ENCODE measurements at regions not wholly inside any gene's neighbourhood (a gene's known extent, or its start where the extent isn't known, plus 50 kb on each side); places are given as distances from the start of the nearest gene placed in this dataset.

DNA sequence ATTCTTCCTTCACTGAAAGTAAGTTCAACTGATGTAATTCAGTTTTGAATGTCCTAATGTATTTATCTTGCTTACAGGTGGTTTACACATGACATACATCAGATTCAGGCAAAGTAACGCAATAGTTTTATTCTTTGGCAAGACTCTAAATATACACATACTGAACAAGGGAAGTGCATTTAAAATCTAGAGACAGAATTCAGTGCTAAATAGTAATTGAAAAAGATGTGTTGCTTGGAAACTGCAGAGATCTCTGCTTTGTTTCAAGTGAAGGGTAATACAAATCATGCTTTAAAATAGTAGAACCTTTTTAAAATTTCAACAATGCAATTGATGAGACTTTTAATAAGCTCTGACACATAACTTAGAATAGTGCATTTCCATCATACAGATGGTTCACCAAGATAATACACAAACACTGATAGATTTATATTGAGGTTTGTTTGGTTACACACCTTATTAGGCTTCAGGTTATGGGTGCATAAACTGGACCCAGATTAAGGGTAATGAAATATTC is 581.0 kb upstream of the MIR17HG start:
- no peak for DNase-seq

GRCh38 chr13:90768116-90768515 is 579.4 kb upstream of the MIR17HG start:
- no peak for DNase-seq

- no peak for DNase-seq
Observed at GRCh38 chr13:90769387-90769786, 578.1 kb upstream of the MIR17HG start.

GRCh38 chr13:90770334-90770733 is 577.2 kb upstream of the MIR17HG start:
- DNase-seq, result no peak

DNA sequence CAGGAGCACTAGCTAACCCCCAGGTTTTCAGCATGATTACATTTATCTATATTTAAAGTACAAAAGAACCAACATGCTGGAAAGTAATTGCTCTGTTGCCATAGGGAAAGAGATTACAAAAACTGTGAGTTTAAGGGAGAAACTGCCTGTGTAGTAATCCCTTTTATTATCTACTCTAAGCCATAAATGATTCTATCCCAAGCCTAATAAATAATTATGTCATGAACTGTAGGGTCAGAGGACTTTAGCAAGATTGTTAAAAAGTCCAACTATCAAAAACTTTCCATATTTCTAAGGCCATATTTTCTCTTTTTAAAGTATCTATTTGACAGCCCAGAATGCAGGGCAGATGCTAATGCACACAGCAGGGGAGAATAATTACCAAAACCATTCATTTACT is 573.8 kb upstream of the MIR17HG start:
- DNase-seq, result no peak

- no peak for DNase-seq
Observed at GRCh38 chr13:90776051-90776748, 571.3 kb upstream of the MIR17HG start.

DNA sequence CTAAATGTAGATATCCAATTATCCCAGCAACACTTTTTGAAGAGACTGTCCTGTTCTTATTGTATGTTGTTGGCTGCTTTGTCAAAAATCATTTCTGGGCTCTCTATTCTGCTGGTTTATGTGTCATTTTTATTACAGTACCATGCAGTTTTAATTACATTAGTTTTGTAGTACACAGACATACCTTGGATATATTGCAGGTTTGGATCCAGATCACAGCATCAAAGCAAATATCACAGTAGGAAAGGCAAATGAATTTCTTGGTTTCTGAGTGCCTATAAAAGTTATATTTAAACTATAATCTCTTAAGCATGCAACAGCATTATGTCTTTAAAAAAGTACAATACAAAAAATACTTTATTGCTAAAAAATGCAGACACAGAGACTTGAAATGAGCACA is 564.2 kb upstream of the MIR17HG start:
- no peak for DNase-seq

- no peak for DNase-seq
Observed at GRCh38 chr13:90787007-90787406, 560.5 kb upstream of the MIR17HG start.

DNA sequence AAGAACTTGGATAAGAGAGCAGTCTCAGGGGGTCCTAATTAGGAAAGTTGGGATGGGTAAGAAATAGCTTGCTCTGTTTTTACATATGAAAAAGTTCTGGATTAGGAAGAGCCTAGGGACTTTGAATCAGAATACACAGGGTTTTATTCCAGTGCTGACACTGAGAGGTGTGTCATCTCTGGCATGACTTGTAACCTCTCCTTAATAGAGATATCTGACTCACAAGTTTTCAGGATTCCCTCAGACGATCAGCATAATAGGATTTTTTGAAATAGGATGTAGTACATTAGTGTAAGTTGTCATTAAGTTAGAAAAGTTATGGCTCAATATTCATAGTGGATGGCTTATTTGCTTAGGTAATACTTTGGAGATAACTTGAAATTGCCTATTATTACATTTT is 555.2 kb upstream of the MIR17HG start:
- DNase-seq, result no peak

DNA sequence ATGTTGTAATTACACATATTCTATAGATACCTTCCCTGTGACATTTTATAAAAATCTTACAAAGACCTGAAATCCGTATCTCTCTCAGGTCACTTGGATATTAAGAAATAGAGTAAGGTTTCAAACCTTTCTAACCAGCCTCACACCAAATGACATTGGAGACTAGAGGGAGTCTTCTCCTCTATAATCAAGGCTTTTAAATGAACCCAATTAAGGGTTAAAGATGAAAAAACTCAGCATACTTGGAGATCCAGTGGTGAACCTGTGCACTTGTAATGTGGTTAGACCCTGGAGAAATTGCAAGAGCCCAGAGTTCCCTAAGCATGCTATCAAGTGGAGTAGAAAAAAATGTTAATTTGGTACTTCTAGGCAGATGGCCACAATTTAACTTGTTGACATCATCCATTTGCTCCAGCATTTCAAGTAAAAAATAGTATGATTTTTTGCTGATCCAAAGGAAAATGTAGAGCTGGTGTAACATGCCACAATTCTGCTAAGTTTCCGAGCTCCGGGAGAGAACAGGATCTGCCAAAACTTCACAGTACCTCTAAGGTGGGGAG is 554.1 kb upstream of the MIR17HG start:
- DNase-seq, result peak; percentile 9

- no peak for DNase-seq
Observed at GRCh38 chr13:90796474-90796873, 551.0 kb upstream of the MIR17HG start.

DNA sequence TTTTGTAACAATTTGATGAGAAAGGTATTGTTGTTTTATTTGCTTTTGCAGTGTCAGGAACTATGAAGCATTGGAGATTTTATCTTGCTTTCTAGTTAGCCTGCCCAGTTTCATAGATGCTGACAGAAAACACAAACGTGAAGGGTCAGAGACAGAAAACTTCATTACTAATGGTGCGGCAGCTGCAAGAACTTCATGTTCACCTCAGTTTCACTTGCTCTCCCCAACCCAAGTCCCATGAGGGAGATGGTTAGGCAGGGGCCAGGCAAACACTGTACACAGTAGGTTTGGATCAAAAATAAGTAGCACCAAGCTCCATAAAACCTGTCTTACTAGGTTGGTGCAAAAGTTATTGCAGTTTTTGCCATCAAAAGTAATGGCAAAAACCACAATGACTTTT is 550.2 kb upstream of the MIR17HG start:
- no peak for DNase-seq

DNA sequence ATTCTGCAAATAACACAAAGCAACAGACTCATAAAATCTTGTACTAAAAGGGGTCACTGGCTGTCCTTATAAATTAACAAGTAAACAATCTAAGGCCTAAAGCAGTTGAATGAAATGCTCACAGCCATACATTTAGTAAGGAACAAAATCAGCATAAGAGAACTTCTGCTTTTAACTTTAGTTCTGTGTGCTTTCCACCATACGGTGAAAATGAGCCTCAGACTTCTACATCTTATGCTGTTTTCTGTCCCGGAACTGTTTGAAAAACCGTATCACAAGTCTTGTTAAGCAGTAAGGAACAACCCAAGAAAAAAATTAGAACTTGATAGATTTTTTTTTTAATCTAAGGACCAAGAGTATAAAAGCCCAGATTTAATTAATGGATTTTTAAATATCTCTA is 549.1 kb upstream of the MIR17HG start:
- DNase-seq, result no peak

GRCh38 chr13:90800082-90800746 is 547.3 kb upstream of the MIR17HG start:
- peak; percentile 19 for DNase-seq

- no peak for DNase-seq
Observed at GRCh38 chr13:90801621-90802020, 545.9 kb upstream of the MIR17HG start.

DNA sequence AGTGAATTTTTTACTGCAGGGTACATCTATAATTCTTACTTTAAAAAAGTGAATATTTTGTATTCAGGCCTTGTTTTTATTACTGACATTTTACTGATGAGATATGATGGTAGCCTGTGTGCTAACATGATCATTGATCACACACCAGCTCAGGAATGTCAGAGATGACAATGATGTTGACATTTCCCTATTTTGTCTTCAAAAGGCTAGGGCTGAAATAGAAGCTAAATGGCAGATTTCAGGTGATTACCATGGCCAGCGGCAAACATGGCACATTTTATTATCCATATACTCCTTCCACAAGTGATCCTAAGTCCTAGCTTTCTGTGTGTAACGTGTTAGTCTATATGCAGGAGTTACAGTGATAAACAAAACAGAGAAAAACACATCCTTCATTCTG is 544.3 kb upstream of the MIR17HG start:
- DNase-seq, result no peak

- peak; percentile 13 for DNase-seq
Observed at GRCh38 chr13:90806016-90806615, 541.4 kb upstream of the MIR17HG start.

- peak; percentile 21 for DNase-seq
Observed at GRCh38 chr13:90806892-90807291, 540.6 kb upstream of the MIR17HG start.

DNA sequence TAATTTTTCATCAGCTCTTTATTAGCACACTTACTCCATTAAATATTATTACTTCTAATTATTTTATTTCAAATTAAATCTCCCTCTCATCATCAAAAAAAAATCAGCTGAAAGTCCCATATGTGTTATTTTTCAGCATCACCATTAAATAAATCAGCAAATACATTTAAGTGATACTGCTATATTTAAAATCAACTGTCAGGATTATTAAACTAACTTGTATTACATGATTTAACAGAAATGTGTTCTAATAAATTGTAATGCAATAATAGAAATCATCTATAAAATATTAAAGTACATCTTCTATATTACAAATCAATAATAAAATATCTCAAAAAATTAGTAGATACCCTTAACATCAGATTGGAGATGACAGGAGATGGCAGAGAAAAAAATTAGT is 538.6 kb upstream of the MIR17HG start:
- no peak for DNase-seq

DNA sequence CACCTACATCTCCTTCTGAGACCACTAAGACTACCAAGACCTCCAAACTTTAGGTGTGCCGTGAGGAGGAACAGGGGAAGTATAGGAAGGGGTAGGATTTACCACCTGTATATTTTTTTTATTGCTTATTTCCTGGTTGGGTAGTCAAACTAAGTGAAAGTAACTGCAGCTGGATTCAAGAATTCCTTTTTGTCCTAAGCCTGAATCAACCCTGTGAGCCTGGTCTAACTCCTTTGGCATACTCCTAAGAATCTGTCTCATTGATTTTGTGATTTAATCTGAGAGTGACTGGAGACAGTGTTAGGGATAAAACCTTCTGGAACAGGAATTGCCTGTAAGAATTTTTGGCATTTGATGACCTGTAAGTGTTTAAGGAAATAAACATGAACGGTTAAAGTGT is 523.5 kb upstream of the MIR17HG start:
- DNase-seq, result no peak

DNA sequence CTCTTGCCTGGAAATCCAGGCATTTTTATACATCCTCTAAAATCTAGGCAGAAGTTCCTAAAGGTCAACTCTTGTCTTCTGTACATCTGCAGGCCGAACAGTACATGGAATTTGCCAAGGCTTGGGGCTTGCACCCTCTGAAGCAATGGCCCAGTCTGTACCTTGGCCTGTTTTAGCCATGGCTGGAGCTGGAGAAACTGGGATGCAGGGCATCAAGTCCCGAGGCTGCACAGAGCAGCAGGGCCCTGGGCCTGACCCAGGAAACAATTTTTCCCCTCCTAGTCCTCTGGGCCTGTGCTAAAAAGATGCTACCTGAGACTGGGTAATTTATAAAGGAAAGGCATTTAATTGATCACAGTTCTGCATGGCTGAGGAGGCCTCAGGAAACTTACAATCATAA is 520.8 kb upstream of the MIR17HG start:
- DNase-seq, result no peak

DNA sequence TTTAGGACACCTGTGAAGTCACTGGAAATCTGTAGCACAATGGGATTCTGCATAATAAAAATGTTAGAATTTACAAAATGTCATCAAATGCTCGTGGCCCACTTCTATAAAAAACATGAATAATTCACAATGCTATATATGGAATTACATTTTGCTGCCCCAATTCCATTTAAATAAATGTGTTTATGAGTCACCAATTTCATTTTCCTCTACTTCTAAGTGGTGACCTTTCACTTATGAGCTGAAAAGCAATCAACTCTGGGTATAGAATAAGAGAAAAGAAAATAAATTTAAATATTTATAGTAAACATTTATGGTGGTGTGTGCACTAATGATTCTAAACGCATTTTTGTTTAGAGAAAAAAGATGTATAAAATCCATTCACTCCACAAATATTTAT is 516.7 kb upstream of the MIR17HG start:
- DNase-seq, result no peak

GRCh38 chr13:90833951-90834350 is 513.5 kb upstream of the MIR17HG start:
- no peak for DNase-seq

All from skin of body (tissue), 1 donor.